Frontal cortex (tissue), 4 donors: ENCODE measurements at regions not wholly inside any gene's neighbourhood (a gene's known extent, or its start where the extent isn't known, plus 50 kb on each side); places are given as distances from the start of the nearest gene placed in this dataset. TPM values are rescaled to one million over a fixed set of nuclear protein-coding genes. Genes with fewer than 3 reads are reported as not detected.

ENCODE experiments used
- DNase-seq, 2 donors: peaks; one replicate each; pipeline ENCODE4 v3.0.0; 2012; ENCODE audit warnings: low spot score in 2 of 2
- FAIRE-seq: peaks from 2 replicates; lab custom pipeline; 2012; peaks lifted over from hg19 to GRCh38; lab: Jason Lieb, UNC
- small RNA-seq: library from RNA; depleted of rRNA; stranded (forward); fragments of <200 nt; gene quantifications from one replicate; pipeline ENCODE3, GENCODE V24; 2014
- donor health status: control.
- donor health status: control.
- donor health status: control.

- no peak for DNase-seq
These were observed 65.2 kb upstream of the CCN2 start for GRCh38 chr6:132016396-132016795.

GRCh38 chr6:132011582-132011981, 60.4 kb upstream of the CCN2 start:
- no peak for FAIRE-seq
- DNase-seq, result no peak

More at GRCh38 chr6:132016396-132016795, 65.2 kb upstream of the CCN2 start:
- FAIRE-seq, result no peak

GRCh38 chr6:132009175-132009574, 58.0 kb upstream of the CCN2 start:
- FAIRE-seq, result no peak
- DNase-seq, result no peak

GRCh38 chr6:132007474-132008190, 56.5 kb upstream of the CCN2 start:
- DNase-seq (no peak), FAIRE-seq (no peak)

- FAIRE-seq (no peak), DNase-seq (no peak)
These were observed 54.0 kb upstream of the CCN2 start for GRCh38 chr6:132005178-132005577.

GRCh38 chr6:132004668-132005067, 53.5 kb upstream of the CCN2 start:
- FAIRE-seq, result no peak
- no peak for DNase-seq

GRCh38 chr6:132003516-132004178, 52.5 kb upstream of the CCN2 start:
- FAIRE-seq, result no peak
- no peak for DNase-seq

Small RNAs in the stretch of these regions (small RNA-seq; reads per million reads assigned to genes)
- not detected for gene MIR548AJ1
